ENCODE measurements at regions not wholly inside any gene's neighbourhood (a gene's known extent, or its start where the extent isn't known, plus 50 kb on each side); places are given as distances from the start of the nearest gene placed in this dataset.

- ATAC-seq: no peak
- no peak overlapping the region for H3K27ac Mint-ChIP-seq
- POLR2A ChIA-PET: no interaction called here
- no peaks in the 10 kb centered on the region for H3K4me1 Mint-ChIP-seq
- H3K27me3 Mint-ChIP-seq: peaks cover 0 to 13% (median 2%) of the 10 kb centered on the region in 5 donors
- H3K4me3 Mint-ChIP-seq: no peak overlapping the region
- peaks cover 0 to 25% (median 0%) of the 10 kb centered on the region in 9 donors for H3K9me3 Mint-ChIP-seq
- no peaks in the 10 kb centered on the region for H3K36me3 Mint-ChIP-seq
- DNase-seq: no peak
Measured at GRCh38 chr18:51767293-51767692, 569.8 kb upstream of the MEX3C start.

- no peak overlapping the region for H3K27ac Mint-ChIP-seq
- peaks cover 0 to 3% (median 0%) of the 10 kb centered on the region in 9 donors for H3K9me3 Mint-ChIP-seq
- ATAC-seq (no peak), DNase-seq (no peak)
- no peak overlapping the region for H3K4me3 Mint-ChIP-seq
- no peaks in the 10 kb centered on the region for H3K36me3 Mint-ChIP-seq
- H3K4me1 Mint-ChIP-seq: no peaks in the 10 kb centered on the region
- POLR2A ChIA-PET: no interaction called here
- H3K27me3 Mint-ChIP-seq: peaks cover 0 to 13% (median 4%) of the 10 kb centered on the region in 5 donors
Measured at GRCh38 chr18:51778115-51778514, 561.9 kb upstream of the DCC start.

- ATAC-seq: no peak
- H3K4me3 Mint-ChIP-seq: no peak overlapping the region
- peaks cover 0 to 10% (median 0%) of the 10 kb centered on the region in 5 donors for H3K27me3 Mint-ChIP-seq
- peaks cover 0 to 1% (median 0%) of the 10 kb centered on the region in 4 donors for H3K4me1 Mint-ChIP-seq
- POLR2A ChIA-PET: no interaction called here
- peaks cover 0 to 9% (median 0%) of the 10 kb centered on the region in 9 donors for H3K9me3 Mint-ChIP-seq
- no peaks in the 10 kb centered on the region for H3K36me3 Mint-ChIP-seq
- H3K27ac Mint-ChIP-seq: no peak overlapping the region
- no peak for DNase-seq
Measured at GRCh38 chr18:51789871-51790270, 550.1 kb upstream of the DCC start.

GRCh38 chr18:51801514-51801913, 538.5 kb upstream of the DCC start:
- H3K36me3 Mint-ChIP-seq: no peaks in the 10 kb centered on the region
- POLR2A ChIA-PET: no interaction called here
- DNase-seq (no peak), ATAC-seq (no peak)
- peaks cover 0 to 16% (median 2%) of the 10 kb centered on the region in 9 donors for H3K9me3 Mint-ChIP-seq
- H3K4me1 Mint-ChIP-seq: no peaks in the 10 kb centered on the region
- H3K27me3 Mint-ChIP-seq: no peaks in the 10 kb centered on the region
- H3K4me3 Mint-ChIP-seq: no peak overlapping the region
- H3K27ac Mint-ChIP-seq: no peak overlapping the region

GRCh38 chr18:51802569-51803428, 537.2 kb upstream of the DCC start:
- Mint-ChIP-seq H3K9me3 (peaks cover 0 to 16% (median 0%) of the 10 kb centered on the region in 9 donors), H3K36me3 (no peaks in the 10 kb centered on the region), H3K27ac (no peak overlapping the region), H3K4me3 (no peak overlapping the region), H3K27me3 (no peaks in the 10 kb centered on the region), H3K4me1 (no peaks in the 10 kb centered on the region)
- no peak for DNase-seq
- ATAC-seq: no peak
- POLR2A ChIA-PET: no interaction called here

- POLR2A ChIA-PET: no interaction called here
- H3K9me3 Mint-ChIP-seq: peaks cover 0 to 13% (median 0%) of the 10 kb centered on the region in 9 donors
- H3K27ac Mint-ChIP-seq: no peak overlapping the region
- DNase-seq: no peak
- no peaks in the 10 kb centered on the region for H3K4me1 Mint-ChIP-seq
- H3K27me3 Mint-ChIP-seq: peaks cover 0 to 6% (median 0%) of the 10 kb centered on the region in 5 donors
- ATAC-seq: no peak
- no peak overlapping the region for H3K4me3 Mint-ChIP-seq
- no peaks in the 10 kb centered on the region for H3K36me3 Mint-ChIP-seq
Measured at GRCh38 chr18:51807336-51807735, 532.7 kb upstream of the DCC start.

- DNase-seq (no peak), ATAC-seq (no peak)
- no peak overlapping the region for H3K4me3 Mint-ChIP-seq
- H3K9me3 Mint-ChIP-seq: peaks cover 0 to 13% (median 0%) of the 10 kb centered on the region in 9 donors
- H3K27ac Mint-ChIP-seq: no peak overlapping the region
- no peaks in the 10 kb centered on the region for H3K4me1 Mint-ChIP-seq
- H3K36me3 Mint-ChIP-seq: no peaks in the 10 kb centered on the region
- H3K27me3 Mint-ChIP-seq: peaks cover 0 to 8% (median 0%) of the 10 kb centered on the region in 5 donors
- POLR2A ChIA-PET: no interaction called here
Measured at GRCh38 chr18:51811883-51812282, 528.1 kb upstream of the DCC start.

GRCh38 chr18:51813740-51814139, 526.3 kb upstream of the DCC start:
- no peak overlapping the region for H3K4me3 Mint-ChIP-seq
- no peaks in the 10 kb centered on the region for H3K36me3 Mint-ChIP-seq
- no peaks in the 10 kb centered on the region for H3K4me1 Mint-ChIP-seq
- no peak overlapping the region for H3K27ac Mint-ChIP-seq
- DNase-seq (no peak), ATAC-seq (no peak)
- POLR2A ChIA-PET: no interaction called here
- H3K27me3 Mint-ChIP-seq: peaks cover 0 to 7% (median 0%) of the 10 kb centered on the region in 5 donors
- peaks cover 0 to 9% (median 0%) of the 10 kb centered on the region in 9 donors for H3K9me3 Mint-ChIP-seq

GRCh38 chr18:51821610-51822009, 518.4 kb upstream of the DCC start:
- no peak overlapping the region for H3K4me3 Mint-ChIP-seq
- H3K27me3 Mint-ChIP-seq: peaks cover 0 to 10% (median 0%) of the 10 kb centered on the region in 5 donors
- H3K9me3 Mint-ChIP-seq: peaks cover 0 to 4% (median 0%) of the 10 kb centered on the region in 9 donors
- POLR2A ChIA-PET: no interaction called here
- no peak for ATAC-seq
- no peaks in the 10 kb centered on the region for H3K36me3 Mint-ChIP-seq
- no peak overlapping the region for H3K27ac Mint-ChIP-seq
- no peaks in the 10 kb centered on the region for H3K4me1 Mint-ChIP-seq
- no peak for DNase-seq

GRCh38 chr18:51824746-51825145, 515.3 kb upstream of the DCC start:
- POLR2A ChIA-PET: no interaction called here
- H3K4me3 Mint-ChIP-seq: no peak overlapping the region
- ATAC-seq: no peak
- H3K9me3 Mint-ChIP-seq: peaks cover 0 to 18% (median 8%) of the 10 kb centered on the region in 9 donors
- H3K36me3 Mint-ChIP-seq: no peaks in the 10 kb centered on the region
- H3K27ac Mint-ChIP-seq: no peak overlapping the region
- peaks cover 0 to 10% (median 0%) of the 10 kb centered on the region in 5 donors for H3K27me3 Mint-ChIP-seq
- DNase-seq: no peak
- no peaks in the 10 kb centered on the region for H3K4me1 Mint-ChIP-seq

- no peaks in the 10 kb centered on the region for H3K4me1 Mint-ChIP-seq
- no peak overlapping the region for H3K4me3 Mint-ChIP-seq
- POLR2A ChIA-PET: no interaction called here
Measured at GRCh38 chr18:51833850-51834249, 506.1 kb upstream of the DCC start.

GRCh38 chr18:51848702-51849101, 491.3 kb upstream of the DCC start:
- peaks cover 0 to 7% (median 0%) of the 10 kb centered on the region in 5 donors for H3K27me3 Mint-ChIP-seq
- POLR2A ChIA-PET: no interaction called here
- DNase-seq (no peak), ATAC-seq (no peak)
- no peaks in the 10 kb centered on the region for H3K4me1 Mint-ChIP-seq
- no peaks in the 10 kb centered on the region for H3K36me3 Mint-ChIP-seq
- no peak overlapping the region for H3K4me3 Mint-ChIP-seq
- peaks cover 0 to 36% (median 8%) of the 10 kb centered on the region in 9 donors for H3K9me3 Mint-ChIP-seq
- peak overlapping the region in 1 of 10 donors; percentile 5 for H3K27ac Mint-ChIP-seq

More at GRCh38 chr18:51833850-51834249, 506.1 kb upstream of the DCC start:
- Mint-ChIP-seq H3K9me3 (peaks cover 0 to 9% (median 3%) of the 10 kb centered on the region in 9 donors), H3K27ac (no peak overlapping the region), H3K27me3 (no peaks in the 10 kb centered on the region), H3K36me3 (peaks cover 0 to 3% (median 0%) of the 10 kb centered on the region in 3 donors)
- ATAC-seq: no peak
- no peak for DNase-seq

GRCh38 chr18:51852681-51853080, 487.3 kb upstream of the DCC start:
- H3K4me1 Mint-ChIP-seq: no peaks in the 10 kb centered on the region
- POLR2A ChIA-PET: no interaction called here
- no peak for DNase-seq
- no peaks in the 10 kb centered on the region for H3K36me3 Mint-ChIP-seq
- no peak overlapping the region for H3K27ac Mint-ChIP-seq
- peaks cover 0 to 7% (median 0%) of the 10 kb centered on the region in 5 donors for H3K27me3 Mint-ChIP-seq
- ATAC-seq: no peak
- peaks cover 0 to 20% (median 2%) of the 10 kb centered on the region in 9 donors for H3K9me3 Mint-ChIP-seq
- no peak overlapping the region for H3K4me3 Mint-ChIP-seq

Data from naive thymus-derived CD8-positive, alpha-beta T cell (primary cell).